ENCODE measurements at regions not wholly inside any gene's neighbourhood (a gene's known extent, or its start where the extent isn't known, plus 50 kb on each side); places are given as distances from the start of the nearest gene placed in this dataset.

GRCh38 chr2:138323382-138324067 is 178.0 kb upstream of the SPOPL start:
- DNase-seq (ENCODE audit: low spot score) = no peak
- no peak overlapping the region for H3K4me2 ChIP-seq
- TF ChIP-seq EZH2phosphoT487 (IDR thresholded peaks at IDR 0.05; ENCODE audit: low read depth, severe bottlenecking, unreplicated experiment) (no peak), EZH2 (IDR thresholded peaks at IDR 0.05; ENCODE audit: borderline replicate concordance) (no peak), CTCF (IDR thresholded peaks at IDR 0.05; ENCODE audit: poor library complexity) (no peak)
- H3K4me3 ChIP-seq = no peak overlapping the region
- no peak overlapping the region for H2AFZ ChIP-seq
- no peaks in the 10 kb centered on the region for H3K27me3 ChIP-seq
- H3K9me3 ChIP-seq (ENCODE audit: low read depth) = no peaks in the 10 kb centered on the region
- no peaks in the 10 kb centered on the region for H4K20me1 ChIP-seq (ENCODE audit: insufficient read depth, poor library complexity, severe bottlenecking)
- no peak overlapping the region for H3K27ac ChIP-seq
- H3K36me3 ChIP-seq (replicated peaks; ENCODE audit: insufficient read depth, low read depth) = no peaks in the 10 kb centered on the region
- H3K79me2 ChIP-seq = no peaks in the 10 kb centered on the region
- no peaks in the 10 kb centered on the region for H3K4me1 ChIP-seq (ENCODE audit: insufficient read depth)
- H3K9me2 ChIP-seq (replicated peaks; ENCODE audit: insufficient read depth) = no peaks in the 10 kb centered on the region
- WGBS (ENCODE audit: low lambda C conversion rate, missing lambda C conversion rate) = 90% methylated on average over 2 of the region's 2 CpGs

- Histone ChIP-seq H3K36me3 (replicated peaks; ENCODE audit: insufficient read depth, low read depth) (no peaks in the 10 kb centered on the region), H3K27me3 (no peaks in the 10 kb centered on the region), H3K4me2 (no peak overlapping the region), H3K79me2 (no peaks in the 10 kb centered on the region), H3K4me3 (no peak overlapping the region), H2AFZ (no peak overlapping the region), H4K20me1 (ENCODE audit: insufficient read depth, poor library complexity, severe bottlenecking) (no peaks in the 10 kb centered on the region), H3K4me1 (ENCODE audit: insufficient read depth) (no peaks in the 10 kb centered on the region), H3K27ac (no peak overlapping the region), H3K9me3 (ENCODE audit: low read depth) (no peaks in the 10 kb centered on the region), H3K9me2 (replicated peaks; ENCODE audit: insufficient read depth) (no peaks in the 10 kb centered on the region)
- 67% methylated on average over 3 of the region's 3 CpGs for WGBS (ENCODE audit: low lambda C conversion rate, missing lambda C conversion rate)
- TF ChIP-seq EZH2phosphoT487 (IDR thresholded peaks at IDR 0.05; ENCODE audit: low read depth, severe bottlenecking, unreplicated experiment) = no peak
- no peak for TF ChIP-seq CTCF (IDR thresholded peaks at IDR 0.05; ENCODE audit: poor library complexity)
- no peak for TF ChIP-seq EZH2 (IDR thresholded peaks at IDR 0.05; ENCODE audit: borderline replicate concordance)
- DNase-seq (ENCODE audit: low spot score) = no peak
These were observed 177.3 kb upstream of the SPOPL start for GRCh38 chr2:138324068-138324771.

- Histone ChIP-seq H3K4me2 (no peak overlapping the region), H3K9me2 (replicated peaks; ENCODE audit: insufficient read depth) (no peaks in the 10 kb centered on the region), H3K36me3 (replicated peaks; ENCODE audit: insufficient read depth, low read depth) (no peaks in the 10 kb centered on the region), H3K79me2 (no peaks in the 10 kb centered on the region), H4K20me1 (ENCODE audit: insufficient read depth, poor library complexity, severe bottlenecking) (no peaks in the 10 kb centered on the region), H3K9me3 (ENCODE audit: low read depth) (no peaks in the 10 kb centered on the region), H3K4me3 (no peak overlapping the region), H3K27me3 (no peaks in the 10 kb centered on the region), H3K27ac (no peak overlapping the region), H2AFZ (no peak overlapping the region), H3K4me1 (ENCODE audit: insufficient read depth) (no peaks in the 10 kb centered on the region)
- DNase-seq (ENCODE audit: low spot score) = no peak
- TF ChIP-seq EZH2 (IDR thresholded peaks at IDR 0.05; ENCODE audit: borderline replicate concordance) (no peak), EZH2phosphoT487 (IDR thresholded peaks at IDR 0.05; ENCODE audit: low read depth, severe bottlenecking, unreplicated experiment) (no peak), CTCF (IDR thresholded peaks at IDR 0.05; ENCODE audit: poor library complexity) (no peak)
- WGBS (ENCODE audit: low lambda C conversion rate, missing lambda C conversion rate) = 93% methylated on average over 1 of the region's 1 CpG
These were observed 173.6 kb upstream of the SPOPL start for GRCh38 chr2:138327967-138328366.

All from hepatocyte (in vitro differentiated cells).